ENCODE measurements at regions not wholly inside any gene's neighbourhood (a gene's known extent, or its start where the extent isn't known, plus 50 kb on each side); places are given as distances from the start of the nearest gene placed in this dataset.
A peak's percentile ranks its signal among the peaks of the same experiment; 100 is the strongest.

DNA sequence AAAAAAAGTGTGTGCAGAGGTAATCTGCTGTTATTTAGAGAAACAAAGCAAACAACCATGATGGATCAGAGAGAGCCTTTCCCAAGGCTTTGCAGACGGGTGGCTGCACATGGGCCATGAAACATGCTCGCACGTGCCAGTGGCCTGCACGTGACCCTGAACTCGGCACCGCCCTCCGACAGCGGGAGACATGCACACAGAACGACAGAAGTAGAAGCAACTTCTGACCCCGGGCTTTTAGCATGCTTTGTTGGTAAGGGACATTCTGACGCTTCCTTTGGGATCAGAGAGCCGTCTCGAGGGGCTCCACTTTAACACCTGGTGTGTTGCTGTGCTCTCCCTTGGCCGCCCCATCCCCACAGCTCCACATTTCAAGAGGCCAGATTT lies 112.5 kb downstream of the KCNF1 start:
- Histone ChIP-seq H3K27me3 (ENCODE audit: control insufficient read depth, insufficient read depth, low read length) (peaks cover 2% of the 10 kb centered on the region), H3K4me3 (ENCODE audit: low read depth, low read length) (no peak overlapping the region), H3K36me3 (ENCODE audit: control insufficient read depth, insufficient read depth, low read length) (no peaks in the 10 kb centered on the region)
- no peak for DNase-seq (ENCODE audit: low read depth)
- TF ChIP-seq, protein P1, sequence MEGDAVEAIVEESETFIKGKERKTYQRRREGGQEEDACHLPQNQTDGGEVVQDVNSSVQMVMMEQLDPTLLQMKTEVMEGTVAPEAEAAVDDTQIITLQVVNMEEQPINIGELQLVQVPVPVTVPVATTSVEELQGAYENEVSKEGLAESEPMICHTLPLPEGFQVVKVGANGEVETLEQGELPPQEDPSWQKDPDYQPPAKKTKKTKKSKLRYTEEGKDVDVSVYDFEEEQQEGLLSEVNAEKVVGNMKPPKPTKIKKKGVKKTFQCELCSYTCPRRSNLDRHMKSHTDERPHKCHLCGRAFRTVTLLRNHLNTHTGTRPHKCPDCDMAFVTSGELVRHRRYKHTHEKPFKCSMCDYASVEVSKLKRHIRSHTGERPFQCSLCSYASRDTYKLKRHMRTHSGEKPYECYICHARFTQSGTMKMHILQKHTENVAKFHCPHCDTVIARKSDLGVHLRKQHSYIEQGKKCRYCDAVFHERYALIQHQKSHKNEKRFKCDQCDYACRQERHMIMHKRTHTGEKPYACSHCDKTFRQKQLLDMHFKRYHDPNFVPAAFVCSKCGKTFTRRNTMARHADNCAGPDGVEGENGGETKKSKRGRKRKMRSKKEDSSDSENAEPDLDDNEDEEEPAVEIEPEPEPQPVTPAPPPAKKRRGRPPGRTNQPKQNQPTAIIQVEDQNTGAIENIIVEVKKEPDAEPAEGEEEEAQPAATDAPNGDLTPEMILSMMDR (IDR thresholded peaks at IDR 0.05; ENCODE audit: insufficient read depth, low read length, poor library complexity, severe bottlenecking): no peak

DNA sequence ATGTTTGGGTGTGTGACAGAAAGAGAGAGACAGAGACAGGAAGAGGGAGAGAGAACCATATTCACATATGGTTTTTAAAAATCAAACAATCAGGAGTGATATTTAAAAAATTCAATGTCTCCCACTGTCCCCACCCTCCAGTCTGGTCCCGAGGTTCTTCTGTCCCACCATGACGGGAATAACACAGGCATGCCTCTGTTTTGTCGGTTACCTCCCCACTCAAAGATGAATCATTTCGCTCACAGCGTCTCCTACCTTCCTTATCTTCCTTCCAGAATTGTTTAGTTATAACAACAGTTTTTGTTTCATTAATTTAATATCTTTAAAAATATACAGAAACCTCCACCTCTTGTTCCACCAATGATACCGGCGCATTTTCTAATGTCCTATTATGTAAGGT lies 113.0 kb downstream of the KCNF1 start:
- H3K27me3 ChIP-seq (ENCODE audit: control insufficient read depth, insufficient read depth, low read length): peaks cover 1% of the 10 kb centered on the region
- TF ChIP-seq, protein P1 (IDR thresholded peaks at IDR 0.05; ENCODE audit: insufficient read depth, low read length, poor library complexity, severe bottlenecking): no peak
- DNase-seq (ENCODE audit: low read depth): no peak
- no peaks in the 10 kb centered on the region for H3K36me3 ChIP-seq (ENCODE audit: control insufficient read depth, insufficient read depth, low read length)
- H3K4me3 ChIP-seq (ENCODE audit: low read depth, low read length): no peak overlapping the region

DNA sequence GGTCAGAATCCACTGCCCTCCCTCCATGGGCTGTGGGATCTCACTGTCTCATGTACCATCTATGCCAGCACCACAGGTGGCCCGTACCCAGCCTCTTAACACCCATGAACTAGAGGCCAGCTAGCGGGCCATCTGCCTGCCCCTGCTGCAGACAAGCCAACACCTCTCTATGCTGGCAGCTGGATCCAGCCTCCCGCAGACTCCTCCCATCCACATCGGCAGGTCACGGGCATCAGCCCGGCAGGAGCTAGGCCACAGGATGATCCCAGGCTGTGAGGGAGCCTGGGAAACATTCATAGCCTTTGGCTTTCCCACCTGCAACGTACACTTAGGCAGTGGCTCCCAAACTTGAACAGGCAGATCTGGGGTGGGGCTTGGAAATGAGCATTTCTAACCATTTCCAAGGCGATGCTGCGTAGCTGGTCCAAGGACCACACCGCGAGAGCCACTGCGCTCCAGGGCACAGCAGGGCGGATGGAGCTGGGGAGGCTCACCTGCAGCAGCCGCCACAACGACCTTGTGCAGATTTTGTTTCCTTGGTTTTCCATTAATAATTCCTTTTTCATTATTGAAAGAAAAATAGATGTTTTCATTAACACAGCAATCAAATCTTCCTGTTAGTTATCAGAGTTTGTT lies 114.7 kb downstream of the KCNF1 start:
- no peaks in the 10 kb centered on the region for H3K36me3 ChIP-seq (ENCODE audit: control insufficient read depth, insufficient read depth, low read length)
- TF ChIP-seq, protein P1 (IDR thresholded peaks at IDR 0.05; ENCODE audit: insufficient read depth, low read length, poor library complexity, severe bottlenecking): no peak
- no peak overlapping the region for H3K4me3 ChIP-seq (ENCODE audit: low read depth, low read length)
- H3K27me3 ChIP-seq (ENCODE audit: control insufficient read depth, insufficient read depth, low read length): no peaks in the 10 kb centered on the region
- no peak for DNase-seq (ENCODE audit: low read depth)

DNA sequence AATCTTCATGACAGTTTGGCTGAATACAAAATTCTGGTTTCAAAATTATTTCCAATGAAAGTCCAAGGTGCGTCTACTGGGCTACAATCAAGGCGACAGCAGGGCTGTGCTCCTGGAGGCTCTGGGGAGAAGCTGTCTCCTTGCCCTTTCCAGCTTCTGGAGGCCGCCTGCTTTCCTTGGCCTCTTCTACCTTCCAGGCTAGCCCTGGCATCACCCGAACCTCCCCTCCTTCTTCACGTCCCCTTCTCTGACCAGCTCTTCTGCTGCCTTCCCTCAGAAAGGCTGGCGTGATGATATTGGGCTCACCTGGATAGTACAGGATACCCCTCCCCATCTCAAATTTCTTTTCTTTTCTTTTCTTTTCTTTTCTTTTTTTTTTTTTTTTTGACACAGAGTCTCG lies 115.5 kb downstream of the KCNF1 start:
- Histone ChIP-seq H3K4me3 (ENCODE audit: low read depth, low read length) (no peak overlapping the region), H3K36me3 (ENCODE audit: control insufficient read depth, insufficient read depth, low read length) (no peaks in the 10 kb centered on the region), H3K27me3 (ENCODE audit: control insufficient read depth, insufficient read depth, low read length) (no peaks in the 10 kb centered on the region)
- TF ChIP-seq, protein P1 (IDR thresholded peaks at IDR 0.05; ENCODE audit: insufficient read depth, low read length, poor library complexity, severe bottlenecking): no peak
- no peak for DNase-seq (ENCODE audit: low read depth)

DNA sequence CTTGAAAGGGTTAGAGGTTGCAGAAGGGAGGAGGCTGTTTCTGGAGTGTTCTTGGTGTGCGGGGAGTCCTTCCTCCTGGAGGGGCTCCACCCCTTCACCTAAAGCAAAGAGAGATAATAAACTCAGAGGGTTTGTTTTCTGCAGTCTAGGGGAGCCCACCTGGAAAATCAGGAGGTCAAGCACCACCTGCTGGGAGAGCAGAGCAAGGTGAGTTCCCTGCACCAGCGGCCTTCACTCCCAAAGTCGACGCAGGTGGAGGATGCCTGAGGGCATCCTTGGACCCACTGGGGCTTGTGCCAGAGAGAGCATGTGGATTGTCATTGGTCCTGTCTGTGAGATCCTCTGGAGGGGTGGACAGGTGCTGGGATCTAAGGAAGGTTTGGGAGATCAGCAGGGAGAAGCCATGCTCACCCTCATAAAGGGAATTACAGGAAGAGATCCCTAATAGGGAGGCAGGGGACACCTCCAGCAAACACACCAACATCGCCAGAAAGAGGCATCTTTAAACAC lies 116.7 kb downstream of the KCNF1 start:
- no peak overlapping the region for H3K4me3 ChIP-seq (ENCODE audit: low read depth, low read length)
- TF ChIP-seq, protein P1 (IDR thresholded peaks at IDR 0.05; ENCODE audit: insufficient read depth, low read length, poor library complexity, severe bottlenecking): peak; percentile 16
- H3K27me3 ChIP-seq (ENCODE audit: control insufficient read depth, insufficient read depth, low read length): no peaks in the 10 kb centered on the region
- no peaks in the 10 kb centered on the region for H3K36me3 ChIP-seq (ENCODE audit: control insufficient read depth, insufficient read depth, low read length)
- DNase-seq (ENCODE audit: low read depth): no peak

DNA sequence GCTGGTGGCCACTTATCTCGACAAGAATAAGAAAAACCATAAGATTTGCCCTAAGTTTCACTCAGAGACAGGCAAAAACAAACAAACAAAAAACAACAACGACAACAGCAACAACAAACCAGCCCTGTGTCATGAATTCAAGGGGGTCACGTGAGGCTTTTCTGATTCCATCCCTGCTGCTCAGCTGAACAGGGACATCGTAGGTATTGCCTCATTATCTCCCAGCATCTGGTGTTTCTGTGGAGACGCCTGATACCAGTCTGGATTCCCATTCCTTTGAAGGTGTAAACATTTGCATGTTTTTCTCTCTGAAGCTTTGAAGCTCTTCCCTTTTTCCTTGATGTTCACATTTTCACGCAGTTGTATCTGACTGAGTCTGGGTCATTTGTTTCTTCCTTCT lies 117.4 kb downstream of the KCNF1 start:
- no peak for DNase-seq (ENCODE audit: low read depth)
- Histone ChIP-seq H3K4me3 (ENCODE audit: low read depth, low read length) (no peak overlapping the region), H3K27me3 (ENCODE audit: control insufficient read depth, insufficient read depth, low read length) (no peaks in the 10 kb centered on the region), H3K36me3 (ENCODE audit: control insufficient read depth, insufficient read depth, low read length) (no peaks in the 10 kb centered on the region)
- TF ChIP-seq, protein P1 (IDR thresholded peaks at IDR 0.05; ENCODE audit: insufficient read depth, low read length, poor library complexity, severe bottlenecking): no peak
